Mammary epithelial cell (primary cell): ENCODE measurements at regions not wholly inside any gene's neighbourhood (a gene's known extent, or its start where the extent isn't known, plus 50 kb on each side); places are given as distances from the start of the nearest gene placed in this dataset.

Experiments used
- EZH2 ChIP-seq: IDR thresholded peaks from 2 replicates; pipeline ENCODE4 v1.6.1; 2012; ENCODE audit warnings: low read length, inconsistent platforms, borderline replicate concordance
- TF ChIP-seq, protein P1 (sequence below), 2 donors: IDR thresholded peaks in 1 of 2; conservative IDR thresholded peaks in 1 of 2; 2 replicates each; pipeline ENCODE4 v1.5.1; 2011 to 2012; ENCODE audit warnings: inconsistent platforms in 2 of 2, low read length in 2 of 2, mild to moderate bottlenecking in 2 of 2, control low read depth in 1 of 2, low read depth in 1 of 2; ENCODE audit not compliant: insufficient read depth in 1 of 2; ENCODE audit errors: extremely low read depth in 1 of 2

DNA sequence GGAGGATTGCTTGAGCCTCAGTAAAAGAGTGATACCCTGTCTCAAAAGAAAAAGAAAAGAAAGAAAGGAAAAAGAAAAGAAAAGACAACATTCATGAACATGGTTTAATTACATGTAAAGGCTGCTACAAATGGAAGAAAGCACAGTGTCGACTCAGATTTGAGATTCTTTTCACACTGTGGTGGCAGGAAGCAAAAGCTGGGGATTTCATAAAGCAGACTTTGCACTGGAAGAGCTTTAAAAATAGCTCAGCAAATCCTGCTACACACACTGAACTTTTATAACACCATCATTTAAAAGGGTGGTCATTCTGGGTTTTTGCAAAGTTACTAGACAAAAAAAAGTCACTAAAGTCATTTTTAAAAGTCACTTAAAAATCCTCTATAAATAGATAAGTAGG lies 140.8 kb downstream of the CEMIP2 start:
- TF ChIP-seq, protein P1, sequence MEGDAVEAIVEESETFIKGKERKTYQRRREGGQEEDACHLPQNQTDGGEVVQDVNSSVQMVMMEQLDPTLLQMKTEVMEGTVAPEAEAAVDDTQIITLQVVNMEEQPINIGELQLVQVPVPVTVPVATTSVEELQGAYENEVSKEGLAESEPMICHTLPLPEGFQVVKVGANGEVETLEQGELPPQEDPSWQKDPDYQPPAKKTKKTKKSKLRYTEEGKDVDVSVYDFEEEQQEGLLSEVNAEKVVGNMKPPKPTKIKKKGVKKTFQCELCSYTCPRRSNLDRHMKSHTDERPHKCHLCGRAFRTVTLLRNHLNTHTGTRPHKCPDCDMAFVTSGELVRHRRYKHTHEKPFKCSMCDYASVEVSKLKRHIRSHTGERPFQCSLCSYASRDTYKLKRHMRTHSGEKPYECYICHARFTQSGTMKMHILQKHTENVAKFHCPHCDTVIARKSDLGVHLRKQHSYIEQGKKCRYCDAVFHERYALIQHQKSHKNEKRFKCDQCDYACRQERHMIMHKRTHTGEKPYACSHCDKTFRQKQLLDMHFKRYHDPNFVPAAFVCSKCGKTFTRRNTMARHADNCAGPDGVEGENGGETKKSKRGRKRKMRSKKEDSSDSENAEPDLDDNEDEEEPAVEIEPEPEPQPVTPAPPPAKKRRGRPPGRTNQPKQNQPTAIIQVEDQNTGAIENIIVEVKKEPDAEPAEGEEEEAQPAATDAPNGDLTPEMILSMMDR (conservative IDR thresholded peaks at IDR 0.05 in 1 of 2, IDR thresholded peaks at IDR 0.05 in 1 of 2; ENCODE audit: extremely low read depth in 1 of 2, insufficient read depth in 1 of 2, low read depth in 1 of 2, low read length in 2 of 2), result no peak
- TF ChIP-seq EZH2, result no peak
